ENCODE measurements at regions not wholly inside any gene's neighbourhood (a gene's known extent, or its start where the extent isn't known, plus 50 kb on each side); places are given as distances from the start of the nearest gene placed in this dataset.

DNA sequence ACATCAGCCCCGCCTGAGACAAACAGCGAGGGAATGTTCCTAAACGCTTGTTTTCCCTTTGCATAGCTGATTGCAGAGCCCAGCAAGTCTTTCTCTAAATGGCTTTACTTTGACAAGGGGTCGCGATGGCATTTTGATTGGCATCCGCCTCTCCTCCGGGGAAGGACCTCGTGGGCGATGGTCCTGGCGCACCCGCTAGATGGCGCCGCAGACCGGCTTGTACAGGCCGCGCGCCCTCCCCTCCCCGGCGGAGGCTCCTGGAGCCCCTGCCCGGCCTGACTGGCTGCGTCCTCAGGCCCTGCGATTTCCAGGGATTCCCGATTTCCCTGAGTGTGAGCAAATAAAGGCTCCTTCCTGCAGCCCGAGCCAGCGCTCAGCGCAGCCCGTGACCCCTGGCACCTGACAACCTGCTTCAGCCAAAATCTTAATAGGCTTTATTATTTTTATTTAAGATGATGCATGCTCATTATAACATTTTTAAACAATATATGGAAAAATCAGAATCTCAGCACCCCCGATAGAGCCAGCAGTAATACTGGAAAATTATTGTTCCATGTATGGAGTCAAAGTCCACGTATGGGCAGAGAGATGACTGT is 468.3 kb downstream of the AACS start:
- H3K27me3 Mint-ChIP-seq (ENCODE audit: insufficient read depth, low read depth, poor library complexity): peaks cover 1% of the 10 kb centered on the region
- no peaks in the 10 kb centered on the region for H3K9me3 Mint-ChIP-seq
- Histone ChIP-seq H3K79me2 (replicated peaks; ENCODE audit: insufficient read depth) (no peaks in the 10 kb centered on the region; the same call in 1 of the 2 replicates), H2AFZ (no peak overlapping the region), H4K20me1 (replicated peaks; ENCODE audit: insufficient read depth) (peaks cover 7% of the 10 kb centered on the region), H3K27ac (ENCODE audit: low read depth) (no peak overlapping the region), H3K36me3 (ENCODE audit: insufficient read depth) (no peaks in the 10 kb centered on the region), H3K4me3 (no peak overlapping the region), H3K27me3 (ENCODE audit: insufficient read depth) (no peaks in the 10 kb centered on the region), H3K4me1 (ENCODE audit: insufficient read depth) (peaks cover 7% of the 10 kb centered on the region; the same call in 1 of the 2 replicates), H3K9me2 (ENCODE audit: insufficient read depth) (no peaks in the 10 kb centered on the region), H3F3A (replicated peaks; ENCODE audit: low read depth) (0 out of 2 replicates have a peak, but pooled peaks cover 3% of the 10 kb centered on the region), H3K4me2 (peak overlapping the region; percentile 68)
- DNase-seq (ENCODE audit: low spot score): peak; percentile 90
- peaks cover 8% of the 10 kb centered on the region for H3K4me1 Mint-ChIP-seq
- no peak for TF ChIP-seq EZH2phosphoT487 (IDR thresholded peaks at IDR 0.05; ENCODE audit: unreplicated experiment)
- TF ChIP-seq POLR2AphosphoS5 (IDR thresholded peaks at IDR 0.05; ENCODE audit: low read depth): no peak
- TF ChIP-seq, protein P1, sequence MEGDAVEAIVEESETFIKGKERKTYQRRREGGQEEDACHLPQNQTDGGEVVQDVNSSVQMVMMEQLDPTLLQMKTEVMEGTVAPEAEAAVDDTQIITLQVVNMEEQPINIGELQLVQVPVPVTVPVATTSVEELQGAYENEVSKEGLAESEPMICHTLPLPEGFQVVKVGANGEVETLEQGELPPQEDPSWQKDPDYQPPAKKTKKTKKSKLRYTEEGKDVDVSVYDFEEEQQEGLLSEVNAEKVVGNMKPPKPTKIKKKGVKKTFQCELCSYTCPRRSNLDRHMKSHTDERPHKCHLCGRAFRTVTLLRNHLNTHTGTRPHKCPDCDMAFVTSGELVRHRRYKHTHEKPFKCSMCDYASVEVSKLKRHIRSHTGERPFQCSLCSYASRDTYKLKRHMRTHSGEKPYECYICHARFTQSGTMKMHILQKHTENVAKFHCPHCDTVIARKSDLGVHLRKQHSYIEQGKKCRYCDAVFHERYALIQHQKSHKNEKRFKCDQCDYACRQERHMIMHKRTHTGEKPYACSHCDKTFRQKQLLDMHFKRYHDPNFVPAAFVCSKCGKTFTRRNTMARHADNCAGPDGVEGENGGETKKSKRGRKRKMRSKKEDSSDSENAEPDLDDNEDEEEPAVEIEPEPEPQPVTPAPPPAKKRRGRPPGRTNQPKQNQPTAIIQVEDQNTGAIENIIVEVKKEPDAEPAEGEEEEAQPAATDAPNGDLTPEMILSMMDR (conservative IDR thresholded peaks at IDR 0.05; ENCODE audit: low read depth in 2 of 2): peak; percentile 83 to 92
- no peak overlapping the region for H3K4me3 Mint-ChIP-seq
- H3K36me3 Mint-ChIP-seq (ENCODE audit: low read depth): no peaks in the 10 kb centered on the region; the same call in 2 of the 3 replicates
- peak; percentile 98 for ATAC-seq
- no peak overlapping the region for H3K27ac Mint-ChIP-seq

DNA sequence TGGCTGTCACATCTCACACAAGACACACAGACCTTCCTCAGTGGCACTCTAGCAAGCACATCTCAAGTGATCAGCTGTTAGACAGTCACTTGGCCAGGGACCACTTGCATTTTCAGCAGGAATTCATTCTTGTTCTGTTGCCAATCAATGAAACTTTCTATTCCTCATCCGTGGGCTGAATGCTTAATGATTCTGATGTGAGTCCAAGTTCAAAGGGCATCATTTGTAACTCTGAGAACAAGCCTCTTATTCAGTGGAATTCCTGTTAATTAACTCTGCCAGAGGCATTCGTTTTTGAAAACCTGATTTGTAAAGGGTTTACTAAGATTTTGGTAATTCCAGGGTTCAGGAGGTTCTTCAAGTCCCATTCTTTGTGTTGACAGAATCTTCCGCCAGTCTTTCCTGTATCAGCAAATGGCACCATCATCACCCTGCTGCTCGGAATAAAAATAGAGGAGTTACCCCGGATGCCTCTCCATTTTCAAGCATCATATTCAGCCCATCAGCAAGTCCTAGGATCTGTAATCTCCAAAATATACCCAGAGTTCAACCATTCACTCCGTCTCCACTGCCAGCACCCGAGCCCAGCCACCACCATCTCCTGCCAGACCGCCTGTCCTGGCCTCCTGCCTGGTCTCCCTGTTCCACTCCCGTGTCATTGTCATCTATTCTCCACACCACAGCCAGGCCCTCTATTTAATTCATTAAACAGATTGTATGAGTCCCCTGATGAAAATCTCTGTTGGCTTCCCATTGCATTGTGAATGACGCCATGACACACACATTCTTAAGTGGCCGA is 473.4 kb downstream of the AACS start:
- DNase-seq (ENCODE audit: low spot score) (no peak), ATAC-seq (no peak)
- H3F3A ChIP-seq (replicated peaks; ENCODE audit: low read depth): no peaks in the 10 kb centered on the region
- Mint-ChIP-seq H3K36me3 (ENCODE audit: low read depth) (peaks cover 38% of the 10 kb centered on the region), H3K4me1 (no peaks in the 10 kb centered on the region), H3K9me3 (no peaks in the 10 kb centered on the region; the same call in 2 of the 3 replicates), H3K4me3 (no peak overlapping the region), H3K27ac (no peak overlapping the region), H3K27me3 (ENCODE audit: insufficient read depth, low read depth, poor library complexity) (no peaks in the 10 kb centered on the region)
- no peak overlapping the region for H3K4me2 ChIP-seq
- no peak overlapping the region for H2AFZ ChIP-seq
- H3K9me2 ChIP-seq (ENCODE audit: insufficient read depth): no peaks in the 10 kb centered on the region
- no peak overlapping the region for H3K27ac ChIP-seq (ENCODE audit: low read depth)
- no peaks in the 10 kb centered on the region for H3K27me3 ChIP-seq (ENCODE audit: insufficient read depth)
- no peak overlapping the region for H3K4me3 ChIP-seq
- H3K79me2 ChIP-seq (replicated peaks; ENCODE audit: insufficient read depth): no peaks in the 10 kb centered on the region; the same call in 1 of the 2 replicates
- H3K36me3 ChIP-seq (ENCODE audit: insufficient read depth): peaks cover 6% of the 10 kb centered on the region; the same call in 1 of the 2 replicates
- H3K4me1 ChIP-seq (ENCODE audit: insufficient read depth): peaks cover 4% of the 10 kb centered on the region; the same call in 1 of the 2 replicates
- H4K20me1 ChIP-seq (replicated peaks; ENCODE audit: insufficient read depth): peaks cover 7% of the 10 kb centered on the region
- TF ChIP-seq JUNB (IDR thresholded peaks at IDR 0.05; ENCODE audit: unreplicated experiment) (no peak), POLR2AphosphoS5 (IDR thresholded peaks at IDR 0.05; ENCODE audit: low read depth) (no peak), EZH2 (IDR thresholded peaks at IDR 0.05; ENCODE audit: low read depth, unreplicated experiment) (no peak)
- TF ChIP-seq, protein P2, sequence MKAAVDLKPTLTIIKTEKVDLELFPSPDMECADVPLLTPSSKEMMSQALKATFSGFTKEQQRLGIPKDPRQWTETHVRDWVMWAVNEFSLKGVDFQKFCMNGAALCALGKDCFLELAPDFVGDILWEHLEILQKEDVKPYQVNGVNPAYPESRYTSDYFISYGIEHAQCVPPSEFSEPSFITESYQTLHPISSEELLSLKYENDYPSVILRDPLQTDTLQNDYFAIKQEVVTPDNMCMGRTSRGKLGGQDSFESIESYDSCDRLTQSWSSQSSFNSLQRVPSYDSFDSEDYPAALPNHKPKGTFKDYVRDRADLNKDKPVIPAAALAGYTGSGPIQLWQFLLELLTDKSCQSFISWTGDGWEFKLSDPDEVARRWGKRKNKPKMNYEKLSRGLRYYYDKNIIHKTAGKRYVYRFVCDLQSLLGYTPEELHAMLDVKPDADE (IDR thresholded peaks at IDR 0.05): no peak
- TF ChIP-seq, protein P1 (conservative IDR thresholded peaks at IDR 0.05; ENCODE audit: low read depth in 2 of 2): no peak
- TF ChIP-seq, protein P3, sequence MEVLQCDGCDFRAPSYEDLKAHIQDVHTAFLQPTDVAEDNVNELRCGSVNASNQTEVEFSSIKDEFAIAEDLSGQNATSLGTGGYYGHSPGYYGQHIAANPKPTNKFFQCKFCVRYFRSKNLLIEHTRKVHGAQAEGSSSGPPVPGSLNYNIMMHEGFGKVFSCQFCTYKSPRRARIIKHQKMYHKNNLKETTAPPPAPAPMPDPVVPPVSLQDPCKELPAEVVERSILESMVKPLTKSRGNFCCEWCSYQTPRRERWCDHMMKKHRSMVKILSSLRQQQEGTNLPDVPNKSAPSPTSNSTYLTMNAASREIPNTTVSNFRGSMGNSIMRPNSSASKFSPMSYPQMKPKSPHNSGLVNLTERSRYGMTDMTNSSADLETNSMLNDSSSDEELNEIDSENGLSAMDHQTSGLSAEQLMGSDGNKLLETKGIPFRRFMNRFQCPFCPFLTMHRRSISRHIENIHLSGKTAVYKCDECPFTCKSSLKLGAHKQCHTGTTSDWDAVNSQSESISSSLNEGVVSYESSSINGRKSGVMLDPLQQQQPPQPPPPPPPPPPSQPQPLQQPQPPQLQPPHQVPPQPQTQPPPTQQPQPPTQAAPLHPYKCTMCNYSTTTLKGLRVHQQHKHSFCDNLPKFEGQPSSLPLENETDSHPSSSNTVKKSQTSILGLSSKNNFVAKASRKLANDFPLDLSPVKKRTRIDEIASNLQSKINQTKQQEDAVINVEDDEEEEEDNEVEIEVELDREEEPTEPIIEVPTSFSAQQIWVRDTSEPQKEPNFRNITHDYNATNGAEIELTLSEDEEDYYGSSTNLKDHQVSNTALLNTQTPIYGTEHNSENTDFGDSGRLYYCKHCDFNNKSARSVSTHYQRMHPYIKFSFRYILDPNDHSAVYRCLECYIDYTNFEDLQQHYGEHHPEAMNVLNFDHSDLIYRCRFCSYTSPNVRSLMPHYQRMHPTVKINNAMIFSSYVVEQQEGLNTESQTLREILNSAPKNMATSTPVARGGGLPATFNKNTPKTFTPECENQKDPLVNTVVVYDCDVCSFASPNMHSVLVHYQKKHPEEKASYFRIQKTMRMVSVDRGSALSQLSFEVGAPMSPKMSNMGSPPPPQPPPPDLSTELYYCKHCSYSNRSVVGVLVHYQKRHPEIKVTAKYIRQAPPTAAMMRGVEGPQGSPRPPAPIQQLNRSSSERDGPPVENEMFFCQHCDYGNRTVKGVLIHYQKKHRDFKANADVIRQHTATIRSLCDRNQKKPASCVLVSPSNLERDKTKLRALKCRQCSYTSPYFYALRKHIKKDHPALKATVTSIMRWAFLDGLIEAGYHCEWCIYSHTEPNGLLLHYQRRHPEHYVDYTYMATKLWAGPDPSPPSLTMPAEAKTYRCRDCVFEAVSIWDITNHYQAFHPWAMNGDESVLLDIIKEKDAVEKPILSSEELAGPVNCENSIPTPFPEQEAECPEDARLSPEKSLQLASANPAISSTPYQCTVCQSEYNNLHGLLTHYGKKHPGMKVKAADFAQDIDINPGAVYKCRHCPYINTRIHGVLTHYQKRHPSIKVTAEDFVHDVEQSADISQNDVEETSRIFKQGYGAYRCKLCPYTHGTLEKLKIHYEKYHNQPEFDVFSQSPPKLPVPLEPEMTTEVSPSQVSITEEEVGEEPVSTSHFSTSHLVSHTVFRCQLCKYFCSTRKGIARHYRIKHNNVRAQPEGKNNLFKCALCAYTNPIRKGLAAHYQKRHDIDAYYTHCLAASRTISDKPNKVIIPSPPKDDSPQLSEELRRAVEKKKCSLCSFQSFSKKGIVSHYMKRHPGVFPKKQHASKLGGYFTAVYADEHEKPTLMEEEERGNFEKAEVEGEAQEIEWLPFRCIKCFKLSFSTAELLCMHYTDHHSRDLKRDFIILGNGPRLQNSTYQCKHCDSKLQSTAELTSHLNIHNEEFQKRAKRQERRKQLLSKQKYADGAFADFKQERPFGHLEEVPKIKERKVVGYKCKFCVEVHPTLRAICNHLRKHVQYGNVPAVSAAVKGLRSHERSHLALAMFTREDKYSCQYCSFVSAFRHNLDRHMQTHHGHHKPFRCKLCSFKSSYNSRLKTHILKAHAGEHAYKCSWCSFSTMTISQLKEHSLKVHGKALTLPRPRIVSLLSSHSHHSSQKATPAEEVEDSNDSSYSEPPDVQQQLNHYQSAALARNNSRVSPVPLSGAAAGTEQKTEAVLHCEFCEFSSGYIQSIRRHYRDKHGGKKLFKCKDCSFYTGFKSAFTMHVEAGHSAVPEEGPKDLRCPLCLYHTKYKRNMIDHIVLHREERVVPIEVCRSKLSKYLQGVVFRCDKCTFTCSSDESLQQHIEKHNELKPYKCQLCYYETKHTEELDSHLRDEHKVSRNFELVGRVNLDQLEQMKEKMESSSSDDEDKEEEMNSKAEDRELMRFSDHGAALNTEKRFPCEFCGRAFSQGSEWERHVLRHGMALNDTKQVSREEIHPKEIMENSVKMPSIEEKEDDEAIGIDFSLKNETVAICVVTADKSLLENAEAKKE (CRISPR knock-in tag; IDR thresholded peaks at IDR 0.05): no peak
